H1 (cell line): ENCODE measurements at regions not wholly inside any gene's neighbourhood (a gene's known extent, or its start where the extent isn't known, plus 50 kb on each side); places are given as distances from the start of the nearest gene placed in this dataset.

Source experiments
- CEBPB ChIP-seq: IDR thresholded peaks from 2 replicates; pipeline ENCODE4 v1.6.1; 2012; ENCODE audit warnings: low read depth, low read length
- CHD1 ChIP-seq: IDR thresholded peaks from 2 replicates; pipeline ENCODE4 v1.6.1; 2012; ENCODE audit warnings: low read depth, low read length, improper control_type of control experiment
- GABPA ChIP-seq: IDR thresholded peaks from 2 replicates; pipeline ENCODE4 v1.6.1; 2011; ENCODE audit warnings: mild to moderate bottlenecking, low read length, moderate library complexity, borderline replicate concordance; ENCODE audit not compliant: insufficient read depth
- POLR2A ChIP-seq, 2 experiments: IDR thresholded peaks; 1 replicate in 1 of 2; 2 replicates in 1 of 2; pipeline ENCODE4 v1.6.1; 2011; ENCODE audit warnings: low read depth in 2 of 2, low read length in 2 of 2, mild to moderate bottlenecking in 2 of 2; ENCODE audit errors: control extremely low read depth in 1 of 2
- ZNF274 ChIP-seq: IDR thresholded peaks from 2 replicates; pipeline ENCODE4 v1.7.0; 2012; ENCODE audit warnings: low read length, borderline replicate concordance; ENCODE audit errors: extremely low read depth
- TF ChIP-seq, protein P1 (sequence below), 3 experiments: IDR thresholded peaks; 1 replicate in 2 of 3; 2 replicates in 1 of 3; pipeline versions ENCODE4 v1.5.1 to v1.6.1; 2011; ENCODE audit warnings: low read length in 3 of 3, mild to moderate bottlenecking in 3 of 3, inconsistent platforms in 2 of 3, low read depth in 1 of 3, moderate library complexity in 1 of 3; ENCODE audit not compliant: insufficient read depth in 1 of 3; ENCODE audit errors: control extremely low read depth in 1 of 3
- TF ChIP-seq, protein P2 (sequence below): IDR thresholded peaks from 2 replicates; pipeline ENCODE4 v1.6.1; 2012; ENCODE audit warnings: inconsistent platforms

DNA sequence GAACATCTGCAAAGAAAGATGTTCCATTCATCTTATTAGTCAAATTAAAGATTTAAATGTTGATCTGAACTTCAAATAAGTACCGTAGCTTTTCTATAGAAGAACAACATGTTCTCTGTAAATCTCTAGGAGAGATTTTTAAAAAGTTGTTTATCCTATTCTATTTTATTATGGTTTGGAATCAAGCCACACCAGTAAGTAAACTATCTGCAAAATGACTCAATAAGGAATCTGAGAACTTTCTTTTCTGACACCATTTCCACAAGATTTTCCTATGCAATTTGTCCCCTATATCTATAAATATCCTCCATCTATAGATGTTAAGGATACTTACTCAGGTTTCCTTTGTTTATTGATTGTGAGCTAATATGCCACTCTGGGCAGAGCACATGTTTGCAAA is 736.6 kb downstream of the CBLN2 start:
- TF ChIP-seq, protein P1, sequence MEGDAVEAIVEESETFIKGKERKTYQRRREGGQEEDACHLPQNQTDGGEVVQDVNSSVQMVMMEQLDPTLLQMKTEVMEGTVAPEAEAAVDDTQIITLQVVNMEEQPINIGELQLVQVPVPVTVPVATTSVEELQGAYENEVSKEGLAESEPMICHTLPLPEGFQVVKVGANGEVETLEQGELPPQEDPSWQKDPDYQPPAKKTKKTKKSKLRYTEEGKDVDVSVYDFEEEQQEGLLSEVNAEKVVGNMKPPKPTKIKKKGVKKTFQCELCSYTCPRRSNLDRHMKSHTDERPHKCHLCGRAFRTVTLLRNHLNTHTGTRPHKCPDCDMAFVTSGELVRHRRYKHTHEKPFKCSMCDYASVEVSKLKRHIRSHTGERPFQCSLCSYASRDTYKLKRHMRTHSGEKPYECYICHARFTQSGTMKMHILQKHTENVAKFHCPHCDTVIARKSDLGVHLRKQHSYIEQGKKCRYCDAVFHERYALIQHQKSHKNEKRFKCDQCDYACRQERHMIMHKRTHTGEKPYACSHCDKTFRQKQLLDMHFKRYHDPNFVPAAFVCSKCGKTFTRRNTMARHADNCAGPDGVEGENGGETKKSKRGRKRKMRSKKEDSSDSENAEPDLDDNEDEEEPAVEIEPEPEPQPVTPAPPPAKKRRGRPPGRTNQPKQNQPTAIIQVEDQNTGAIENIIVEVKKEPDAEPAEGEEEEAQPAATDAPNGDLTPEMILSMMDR (IDR thresholded peaks at IDR 0.05; ENCODE audit: control extremely low read depth in 1 of 3, insufficient read depth in 1 of 3, low read depth in 1 of 3, low read length in 3 of 3), result no peak
- TF ChIP-seq GABPA (no peak), CEBPB (no peak), POLR2A (IDR thresholded peaks at IDR 0.05; ENCODE audit: control extremely low read depth in 1 of 2, low read depth in 2 of 2, low read length in 2 of 2) (no peak), CHD1 (no peak), ZNF274 (no peak)
- TF ChIP-seq, protein P2, sequence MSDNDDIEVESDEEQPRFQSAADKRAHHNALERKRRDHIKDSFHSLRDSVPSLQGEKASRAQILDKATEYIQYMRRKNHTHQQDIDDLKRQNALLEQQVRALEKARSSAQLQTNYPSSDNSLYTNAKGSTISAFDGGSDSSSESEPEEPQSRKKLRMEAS, result no peak
